H9 (cell line): ENCODE measurements at regions not wholly inside any gene's neighbourhood (a gene's known extent, or its start where the extent isn't known, plus 50 kb on each side); places are given as distances from the start of the nearest gene placed in this dataset.

ENCODE experiments used
- DNase-seq: peaks from one replicate; pipeline ENCODE4 v3.0.0-alpha.2; 2017
- H2AFZ ChIP-seq: one replicate; pipeline ENCODE4 v1.6.1; 2013; ENCODE audit warnings: mild to moderate bottlenecking, low read length, control low read depth, moderate library complexity
- H2AK5ac ChIP-seq: 2 replicates; pipeline ENCODE4 v1.6.1; 2013; ENCODE audit warnings: low read length, control low read depth, mixed read lengths; ENCODE audit not compliant: insufficient read length
- H2BK120ac ChIP-seq: one replicate; pipeline ENCODE4 v1.6.1; 2013; ENCODE audit warnings: low read depth, mild to moderate bottlenecking, low read length, control low read depth, inconsistent platforms; ENCODE audit not compliant: poor library complexity, severe bottlenecking
- H2BK12ac ChIP-seq: 2 replicates; pipeline ENCODE4 v1.6.1; 2013; ENCODE audit warnings: low read length, control low read depth, mixed read lengths, low read depth; ENCODE audit not compliant: insufficient read length
- H2BK15ac ChIP-seq: 2 replicates; pipeline ENCODE4 v1.6.1; 2013; ENCODE audit warnings: low read depth, low read length, control low read depth
- H2BK20ac ChIP-seq: one replicate; pipeline ENCODE4 v1.6.1; 2013; ENCODE audit warnings: low read depth, mild to moderate bottlenecking, low read length, control low read depth, inconsistent platforms; ENCODE audit not compliant: poor library complexity, severe bottlenecking
- H2BK5ac ChIP-seq: 2 replicates; pipeline ENCODE4 v1.6.1; 2013; ENCODE audit warnings: low read length, control low read depth, mixed read lengths; ENCODE audit not compliant: insufficient read length
- H3K14ac ChIP-seq: 2 replicates; pipeline ENCODE4 v1.6.1; 2013; ENCODE audit warnings: low read length, control low read depth; ENCODE audit not compliant: insufficient read depth
- H3K18ac ChIP-seq: 2 replicates; pipeline ENCODE4 v1.6.1; 2013; ENCODE audit warnings: low read depth, mild to moderate bottlenecking, mixed read lengths, low read length, control low read depth; ENCODE audit not compliant: insufficient read length
- H3K23ac ChIP-seq: 2 replicates; pipeline ENCODE4 v1.6.1; 2013; ENCODE audit warnings: low read length, control low read depth, mixed read lengths, low read depth; ENCODE audit not compliant: insufficient read length
- H3K23me2 ChIP-seq: 2 replicates; pipeline ENCODE4 v1.6.1; 2013; ENCODE audit warnings: low read depth, mild to moderate bottlenecking, mixed read lengths, low read length, control low read depth; ENCODE audit not compliant: insufficient read length, poor library complexity, severe bottlenecking
- H3K27ac ChIP-seq: 2 replicates; pipeline ENCODE4 v1.5.1; 2013; ENCODE audit warnings: low read length, control low read depth, mixed read lengths, low read depth; ENCODE audit not compliant: insufficient read length
- H3K27me3 ChIP-seq: 2 replicates; pipeline ENCODE4 v1.6.1; 2013; ENCODE audit warnings: low read length, control low read depth, inconsistent platforms; ENCODE audit not compliant: insufficient read depth
- H3K4ac ChIP-seq: 2 replicates; pipeline ENCODE4 v1.6.1; 2013; ENCODE audit warnings: low read depth, mild to moderate bottlenecking, control low read depth, inconsistent platforms, low read length, moderate library complexity
- H3K4me1 ChIP-seq: 2 replicates; pipeline ENCODE4 v1.6.1; 2013; ENCODE audit warnings: low read length, control low read depth, inconsistent platforms; ENCODE audit not compliant: insufficient read depth
- H3K4me2 ChIP-seq: 2 replicates; pipeline ENCODE4 v1.6.1; 2013; ENCODE audit warnings: low read length, control low read depth, mixed read lengths; ENCODE audit not compliant: insufficient read length, insufficient read depth
- H3K56ac ChIP-seq: 2 replicates; pipeline ENCODE4 v1.6.1; 2013; ENCODE audit warnings: low read depth, mild to moderate bottlenecking, mixed read lengths, low read length, control low read depth; ENCODE audit not compliant: insufficient read length
- H3K79me1 ChIP-seq: 2 replicates; pipeline ENCODE4 v1.6.1; 2013; ENCODE audit warnings: low read depth, mild to moderate bottlenecking, moderate library complexity, low read length, control low read depth, inconsistent platforms; ENCODE audit not compliant: insufficient read depth, poor library complexity, severe bottlenecking
- H3K79me2 ChIP-seq: 2 replicates; pipeline ENCODE4 v1.6.1; 2013; ENCODE audit warnings: low read length, control low read depth, inconsistent platforms; ENCODE audit not compliant: insufficient read depth
- H3K9ac ChIP-seq: 2 replicates; pipeline ENCODE4 v1.6.1; 2013; ENCODE audit warnings: low read length, control low read depth, mixed read lengths; ENCODE audit not compliant: insufficient read length; ENCODE audit errors: extremely low read depth
- H3K9me3 ChIP-seq: one replicate; pipeline ENCODE4 v1.6.1; 2013; ENCODE audit warnings: low read depth, low read length, inconsistent platforms; ENCODE audit not compliant: control insufficient read depth
- H3T11ph ChIP-seq: one replicate; pipeline ENCODE4 v1.6.1; 2013; ENCODE audit warnings: mild to moderate bottlenecking, low read length, control low read depth, inconsistent platforms
- H4K20me1 ChIP-seq: one replicate; pipeline ENCODE4 v1.6.1; 2013; ENCODE audit not compliant: control insufficient read depth, insufficient read length, insufficient read depth
- H4K5ac ChIP-seq: 2 replicates; pipeline ENCODE4 v1.6.1; 2013; ENCODE audit warnings: low read depth, mild to moderate bottlenecking, mixed read lengths, low read length, control low read depth; ENCODE audit not compliant: insufficient read length
- H4K8ac ChIP-seq: replicated peaks from 2 replicates; pipeline ENCODE4 v1.6.1; 2013; ENCODE audit warnings: low read length, control low read depth, mixed read lengths, low read depth; ENCODE audit not compliant: insufficient read length
- H4K91ac ChIP-seq: 2 replicates; pipeline ENCODE4 v1.6.1; 2013; ENCODE audit warnings: low read depth, mild to moderate bottlenecking, moderate library complexity, mixed read lengths, low read length, control low read depth; ENCODE audit not compliant: insufficient read length
- H3K27ac Mint-ChIP-seq, 3 experiments: 2 replicates in 2 of 3; 3 replicates in 1 of 3; pipeline ENCODE4 v1.8.0; 2020 to 2021; ENCODE audit warnings: mixed read lengths in 3 of 3, mild to moderate bottlenecking in 1 of 3, moderate library complexity in 1 of 3
- H3K27me3 Mint-ChIP-seq: 2 replicates; pipeline ENCODE4 v1.8.0; 2021; ENCODE audit warnings: low read depth, mild to moderate bottlenecking, moderate library complexity, mixed read lengths
- H3K36me3 Mint-ChIP-seq, 3 experiments: 2 replicates in 2 of 3; 3 replicates in 1 of 3; pipeline ENCODE4 v1.8.0; 2020 to 2021; ENCODE audit warnings: low read depth in 3 of 3, mixed read lengths in 3 of 3; ENCODE audit not compliant: insufficient read depth in 1 of 3
- H3K4me1 Mint-ChIP-seq, 2 experiments: 2 replicates each; pipeline ENCODE4 v1.8.0; 2020; ENCODE audit warnings: mixed read lengths in 2 of 2
- H3K4me3 Mint-ChIP-seq, 2 experiments: 2 replicates in 1 of 2; 3 replicates in 1 of 2; pipeline ENCODE4 v1.8.0; 2020 to 2021; ENCODE audit warnings: mild to moderate bottlenecking in 2 of 2, mixed read lengths in 2 of 2, moderate library complexity in 1 of 2
- H3K9me3 Mint-ChIP-seq, 2 experiments: 2 replicates in 1 of 2; 3 replicates in 1 of 2; pipeline ENCODE4 v1.8.0; 2020; ENCODE audit warnings: mild to moderate bottlenecking in 2 of 2, mixed read lengths in 2 of 2, moderate library complexity in 1 of 2
- WGBS: extraction: QIAGEN DNeasy Blood & Tissue Kit; methylation state at CpG from one replicate; pipeline ENCODE4 v1.1.7; 2013; ENCODE audit warnings: missing lambda C conversion rate, low lambda C conversion rate, mixed read lengths; ENCODE audit not compliant: insufficient read length; ENCODE audit errors: extremely low coverage; 5-methylcytosine and 5-hydroxymethylcytosine counted together
- TF ChIP-seq, protein P1 (sequence below): fragments of 200-600 bp; sonication (generic); conservative IDR thresholded peaks from 3 replicates; pipeline ENCODE4 v1.8.0; 2021; ENCODE audit warnings: antibody characterized with exemption, mild to moderate bottlenecking

DNA sequence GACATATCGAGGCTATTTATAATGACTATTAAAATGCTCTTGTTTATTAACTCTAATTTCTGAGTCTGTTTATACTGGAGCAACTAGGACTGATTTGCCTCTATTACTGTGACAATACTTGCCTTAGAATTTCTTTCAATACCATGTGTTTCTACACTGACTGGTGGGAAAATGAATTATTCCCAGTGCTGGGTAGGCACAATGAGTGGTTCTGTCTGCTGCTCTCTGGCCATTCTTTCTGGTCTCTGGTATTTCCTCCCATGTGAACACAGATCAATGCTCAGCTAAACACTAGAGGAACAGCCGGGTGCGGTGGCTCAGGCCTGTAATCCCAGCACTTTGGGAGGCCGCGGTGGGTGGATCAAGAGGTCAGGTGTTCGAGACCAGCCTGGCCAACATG lies 390.5 kb downstream of the PRDM2 start:
- H4K8ac ChIP-seq, result no peak overlapping the region
- H2BK12ac ChIP-seq, result no peak overlapping the region
- peak; percentile 3 for DNase-seq
- H3K23ac ChIP-seq, result no peak overlapping the region
- H3K4me2 ChIP-seq, result no peak overlapping the region
- Mint-ChIP-seq H3K27ac (no peak overlapping the region), H3K9me3 (peaks cover 14 to 20% of the 10 kb centered on the region in 2 experiments), H3K27me3 (peaks cover 3% of the 10 kb centered on the region), H3K4me1 (peaks cover 4 to 7% of the 10 kb centered on the region in 2 experiments; a peak in 2 of 4 replicates), H3K36me3 (peaks cover 5 to 14% (median 5%) of the 10 kb centered on the region in 3 experiments; a peak in 4 of 7 replicates), H3K4me3 (no peak overlapping the region)
- H4K20me1 ChIP-seq, result no peaks in the 10 kb centered on the region
- H4K91ac ChIP-seq, result no peak overlapping the region
- H2BK5ac ChIP-seq, result no peak overlapping the region
- H4K5ac ChIP-seq, result no peak overlapping the region
- WGBS, result no CpG with 5 or more reads among the region's 6 CpGs
- H3K56ac ChIP-seq, result no peak overlapping the region
- no peak overlapping the region for H2BK15ac ChIP-seq
- no peaks in the 10 kb centered on the region for H3K23me2 ChIP-seq
- H3K27ac ChIP-seq, result no peak overlapping the region
- H2AK5ac ChIP-seq, result no peak overlapping the region
- H3K27me3 ChIP-seq, result no peaks in the 10 kb centered on the region
- TF ChIP-seq, protein P1, sequence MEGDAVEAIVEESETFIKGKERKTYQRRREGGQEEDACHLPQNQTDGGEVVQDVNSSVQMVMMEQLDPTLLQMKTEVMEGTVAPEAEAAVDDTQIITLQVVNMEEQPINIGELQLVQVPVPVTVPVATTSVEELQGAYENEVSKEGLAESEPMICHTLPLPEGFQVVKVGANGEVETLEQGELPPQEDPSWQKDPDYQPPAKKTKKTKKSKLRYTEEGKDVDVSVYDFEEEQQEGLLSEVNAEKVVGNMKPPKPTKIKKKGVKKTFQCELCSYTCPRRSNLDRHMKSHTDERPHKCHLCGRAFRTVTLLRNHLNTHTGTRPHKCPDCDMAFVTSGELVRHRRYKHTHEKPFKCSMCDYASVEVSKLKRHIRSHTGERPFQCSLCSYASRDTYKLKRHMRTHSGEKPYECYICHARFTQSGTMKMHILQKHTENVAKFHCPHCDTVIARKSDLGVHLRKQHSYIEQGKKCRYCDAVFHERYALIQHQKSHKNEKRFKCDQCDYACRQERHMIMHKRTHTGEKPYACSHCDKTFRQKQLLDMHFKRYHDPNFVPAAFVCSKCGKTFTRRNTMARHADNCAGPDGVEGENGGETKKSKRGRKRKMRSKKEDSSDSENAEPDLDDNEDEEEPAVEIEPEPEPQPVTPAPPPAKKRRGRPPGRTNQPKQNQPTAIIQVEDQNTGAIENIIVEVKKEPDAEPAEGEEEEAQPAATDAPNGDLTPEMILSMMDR, result no peak
- no peak overlapping the region for H2BK20ac ChIP-seq
- no peaks in the 10 kb centered on the region for H3K79me1 ChIP-seq
- no peak overlapping the region for H2AFZ ChIP-seq
- H3K4me1 ChIP-seq, result no peaks in the 10 kb centered on the region
- H3K4ac ChIP-seq, result no peak overlapping the region
- H3T11ph ChIP-seq, result no peak overlapping the region
- H3K79me2 ChIP-seq, result no peaks in the 10 kb centered on the region
- no peak overlapping the region for H3K14ac ChIP-seq
- no peaks in the 10 kb centered on the region for H3K9me3 ChIP-seq
- H2BK120ac ChIP-seq, result no peak overlapping the region
- H3K18ac ChIP-seq, result no peak overlapping the region
- no peak overlapping the region for H3K9ac ChIP-seq
